ENCODE measurements at regions not wholly inside any gene's neighbourhood (a gene's known extent, or its start where the extent isn't known, plus 50 kb on each side); places are given as distances from the start of the nearest gene placed in this dataset.

DNA sequence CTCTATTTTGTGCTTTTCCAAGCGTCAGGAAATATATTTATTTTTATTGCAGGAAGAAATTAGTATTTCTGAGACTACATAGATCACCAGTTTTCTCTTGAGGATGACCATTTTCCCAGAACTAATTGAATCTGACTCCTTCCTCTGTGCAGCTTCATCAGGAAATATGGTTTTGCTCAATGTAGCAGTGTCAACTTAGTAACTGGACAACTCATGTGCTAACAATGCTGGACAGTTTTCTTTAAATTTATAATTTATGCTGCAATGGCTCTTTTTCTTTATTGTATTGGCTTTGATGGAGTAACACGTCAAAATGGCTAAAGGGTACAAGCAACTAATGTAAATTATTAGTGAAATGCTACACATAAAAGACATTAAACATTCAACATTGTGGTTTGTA, 531.5 kb downstream of the ANKRD50 start:
- TF ChIP-seq, protein P1, sequence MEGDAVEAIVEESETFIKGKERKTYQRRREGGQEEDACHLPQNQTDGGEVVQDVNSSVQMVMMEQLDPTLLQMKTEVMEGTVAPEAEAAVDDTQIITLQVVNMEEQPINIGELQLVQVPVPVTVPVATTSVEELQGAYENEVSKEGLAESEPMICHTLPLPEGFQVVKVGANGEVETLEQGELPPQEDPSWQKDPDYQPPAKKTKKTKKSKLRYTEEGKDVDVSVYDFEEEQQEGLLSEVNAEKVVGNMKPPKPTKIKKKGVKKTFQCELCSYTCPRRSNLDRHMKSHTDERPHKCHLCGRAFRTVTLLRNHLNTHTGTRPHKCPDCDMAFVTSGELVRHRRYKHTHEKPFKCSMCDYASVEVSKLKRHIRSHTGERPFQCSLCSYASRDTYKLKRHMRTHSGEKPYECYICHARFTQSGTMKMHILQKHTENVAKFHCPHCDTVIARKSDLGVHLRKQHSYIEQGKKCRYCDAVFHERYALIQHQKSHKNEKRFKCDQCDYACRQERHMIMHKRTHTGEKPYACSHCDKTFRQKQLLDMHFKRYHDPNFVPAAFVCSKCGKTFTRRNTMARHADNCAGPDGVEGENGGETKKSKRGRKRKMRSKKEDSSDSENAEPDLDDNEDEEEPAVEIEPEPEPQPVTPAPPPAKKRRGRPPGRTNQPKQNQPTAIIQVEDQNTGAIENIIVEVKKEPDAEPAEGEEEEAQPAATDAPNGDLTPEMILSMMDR (IDR thresholded peaks at IDR 0.05; ENCODE audit: low read depth, low read length, poor library complexity, severe bottlenecking) = no peak
- TF ChIP-seq EZH2phosphoT487 (IDR thresholded peaks at IDR 0.05; ENCODE audit: borderline replicate concordance, low read length) = no peak

Data from DOHH2 (cell line).